Peyer's patch (tissue), 4 donors: ENCODE measurements at regions not wholly inside any gene's neighbourhood (a gene's known extent, or its start where the extent isn't known, plus 50 kb on each side); places are given as distances from the start of the nearest gene placed in this dataset.

Source experiments
- CTCF ChIP-seq, 6 experiments: fragments of 450-650 bp in 4 of 6; fragments of 200-600 bp in 2 of 6; sonication (generic) in 1 of 6; IDR thresholded peaks; one replicate each; pipeline ENCODE4 v1.5.1; 2017 to 2019; ENCODE audit warnings: antibody characterized with exemption in 6 of 6, mild to moderate bottlenecking in 3 of 6, moderate library complexity in 1 of 6
- POLR2A ChIP-seq, 2 donors: fragments of 450-650 bp; IDR thresholded peaks; one replicate each; pipeline ENCODE4 v1.5.1; 2017; ENCODE audit warnings: antibody characterized with exemption in 2 of 2, mild to moderate bottlenecking in 2 of 2, moderate library complexity in 2 of 2

DNA sequence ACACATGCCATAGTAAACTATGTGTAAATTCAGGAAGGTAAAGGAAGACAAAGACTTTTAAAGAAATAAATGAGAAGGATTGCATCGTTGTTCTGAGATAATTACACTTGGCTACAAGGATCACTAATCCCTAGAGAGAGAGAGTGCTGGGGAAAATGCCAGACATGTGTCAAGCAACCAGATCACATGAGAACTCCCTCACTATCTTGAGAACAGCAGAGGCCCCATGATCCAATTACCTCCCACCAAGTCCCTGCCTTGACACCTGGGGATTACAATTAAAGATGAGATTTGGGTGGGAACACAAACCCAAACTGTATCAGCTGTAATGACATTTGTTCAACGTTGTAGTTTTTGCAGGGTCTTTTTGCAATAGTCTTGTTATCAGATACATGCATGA, 1600.9 kb upstream of the MIR17HG start:
- TF ChIP-seq CTCF (IDR thresholded peaks at IDR 0.05) (no peak), POLR2A (IDR thresholded peaks at IDR 0.05) (no peak)
